Activated T-helper 1 cell treated with anti-CD3 and anti-CD28 coated beads, Interleukin-12 subunit alpha, Interleukin-12 subunit beta, Interleukin-2, Interleukin-4 antibody, amounts not matched to agents 30 ng/mL and 10 ng/mL and 1 ng/mL, durations not matched to agents 14 hours and 24 hours and 36 hours (primary cell): ENCODE measurements at regions not wholly inside any gene's neighbourhood (a gene's known extent, or its start where the extent isn't known, plus 50 kb on each side); places are given as distances from the start of the nearest gene placed in this dataset.

ENCODE experiments used
- DNase-seq: peaks from one replicate; pipeline ENCODE4 v3.0.0; 2021; ENCODE audit warnings: low spot score
- H3K27ac Mint-ChIP-seq: one replicate; pipeline ENCODE4 v1.8.0; 2021; ENCODE audit warnings: mild to moderate bottlenecking, mixed read lengths
- H3K27me3 Mint-ChIP-seq: one replicate; pipeline ENCODE4 v1.8.0; 2022; ENCODE audit warnings: mild to moderate bottlenecking, moderate library complexity, mixed read lengths; ENCODE audit not compliant: insufficient read depth
- H3K36me3 Mint-ChIP-seq: one replicate; pipeline ENCODE4 v1.8.0; 2021; ENCODE audit warnings: low read depth, mixed read lengths
- H3K4me1 Mint-ChIP-seq: one replicate; pipeline ENCODE4 v1.8.0; 2021; ENCODE audit warnings: low read depth, mixed read lengths
- H3K4me3 Mint-ChIP-seq: one replicate; pipeline ENCODE4 v1.8.0; 2021; ENCODE audit warnings: mild to moderate bottlenecking, moderate library complexity, mixed read lengths
- H3K9me3 Mint-ChIP-seq: one replicate; pipeline ENCODE4 v1.8.0; 2021; ENCODE audit warnings: mixed read lengths
- intact Hi-C: fragments of 100-400 bp; cut with micrococcal nuclease; formaldehyde crosslinking; loops from one replicate; pipeline ENCODE4 v1.15.1; 2024

GRCh38 chr9:90420768-90421513, 221.7 kb downstream of the DIRAS2 start:
- peaks cover 5% of the 10 kb centered on the region for H3K4me1 Mint-ChIP-seq
- intact Hi-C loops: no loop called here
- H3K9me3 Mint-ChIP-seq: no peaks in the 10 kb centered on the region
- H3K4me3 Mint-ChIP-seq: no peak overlapping the region
- peaks cover 2% of the 10 kb centered on the region for H3K27me3 Mint-ChIP-seq
- no peak for DNase-seq
- H3K36me3 Mint-ChIP-seq: no peaks in the 10 kb centered on the region
- H3K27ac Mint-ChIP-seq: no peak overlapping the region

- Mint-ChIP-seq H3K27ac (no peak overlapping the region), H3K4me3 (no peak overlapping the region), H3K4me1 (peaks cover 5% of the 10 kb centered on the region), H3K27me3 (peaks cover 2% of the 10 kb centered on the region), H3K36me3 (no peaks in the 10 kb centered on the region), H3K9me3 (no peaks in the 10 kb centered on the region)
- DNase-seq: no peak
- intact Hi-C loops: no loop called here
These were observed 220.8 kb downstream of the DIRAS2 start for GRCh38 chr9:90421786-90422185.

GRCh38 chr9:90423661-90424193, 218.9 kb downstream of the DIRAS2 start:
- no peak for DNase-seq
- peaks cover 2% of the 10 kb centered on the region for H3K27me3 Mint-ChIP-seq
- intact Hi-C loops: no loop called here
- peaks cover 5% of the 10 kb centered on the region for H3K4me1 Mint-ChIP-seq
- no peak overlapping the region for H3K4me3 Mint-ChIP-seq
- H3K9me3 Mint-ChIP-seq: no peaks in the 10 kb centered on the region
- no peaks in the 10 kb centered on the region for H3K36me3 Mint-ChIP-seq
- H3K27ac Mint-ChIP-seq: no peak overlapping the region

GRCh38 chr9:90428517-90428916, 214.1 kb downstream of the DIRAS2 start:
- Mint-ChIP-seq H3K36me3 (no peaks in the 10 kb centered on the region), H3K27me3 (peaks cover 3% of the 10 kb centered on the region), H3K4me1 (peaks cover 5% of the 10 kb centered on the region), H3K27ac (no peak overlapping the region), H3K9me3 (no peaks in the 10 kb centered on the region), H3K4me3 (no peak overlapping the region)
- intact Hi-C loops: no loop called here
- no peak for DNase-seq

GRCh38 chr9:90432951-90433350, 209.7 kb downstream of the DIRAS2 start:
- intact Hi-C loops: no loop called here
- DNase-seq: no peak
- H3K4me3 Mint-ChIP-seq: no peak overlapping the region
- no peaks in the 10 kb centered on the region for H3K4me1 Mint-ChIP-seq
- H3K27me3 Mint-ChIP-seq: peaks cover 10% of the 10 kb centered on the region
- H3K27ac Mint-ChIP-seq: no peak overlapping the region
- no peaks in the 10 kb centered on the region for H3K9me3 Mint-ChIP-seq
- no peaks in the 10 kb centered on the region for H3K36me3 Mint-ChIP-seq

- Mint-ChIP-seq H3K4me1 (no peaks in the 10 kb centered on the region), H3K27me3 (peaks cover 10% of the 10 kb centered on the region), H3K27ac (no peak overlapping the region), H3K9me3 (no peaks in the 10 kb centered on the region), H3K4me3 (no peak overlapping the region), H3K36me3 (no peaks in the 10 kb centered on the region)
- intact Hi-C loops: no loop called here
- no peak for DNase-seq
These were observed 209.2 kb downstream of the DIRAS2 start for GRCh38 chr9:90433398-90433941.

GRCh38 chr9:90441814-90442213, 200.8 kb downstream of the DIRAS2 start:
- peaks cover 8% of the 10 kb centered on the region for H3K27me3 Mint-ChIP-seq
- H3K4me3 Mint-ChIP-seq: no peak overlapping the region

GRCh38 chr9:90442723-90443122, 199.9 kb downstream of the DIRAS2 start:
- H3K9me3 Mint-ChIP-seq: no peaks in the 10 kb centered on the region

More at GRCh38 chr9:90441814-90442213, 200.8 kb downstream of the DIRAS2 start:
- Mint-ChIP-seq H3K36me3 (no peaks in the 10 kb centered on the region), H3K9me3 (no peaks in the 10 kb centered on the region), H3K4me1 (no peaks in the 10 kb centered on the region), H3K27ac (no peak overlapping the region)
- intact Hi-C loops: no loop called here
- no peak for DNase-seq

GRCh38 chr9:90444609-90445204, 197.9 kb downstream of the DIRAS2 start:
- intact Hi-C loops: no loop called here
- H3K27ac Mint-ChIP-seq: no peak overlapping the region
- no peak overlapping the region for H3K4me3 Mint-ChIP-seq
- peaks cover 10% of the 10 kb centered on the region for H3K27me3 Mint-ChIP-seq
- DNase-seq: no peak
- H3K36me3 Mint-ChIP-seq: no peaks in the 10 kb centered on the region
- H3K9me3 Mint-ChIP-seq: no peaks in the 10 kb centered on the region
- no peaks in the 10 kb centered on the region for H3K4me1 Mint-ChIP-seq

More at GRCh38 chr9:90442723-90443122, 199.9 kb downstream of the DIRAS2 start:
- H3K4me1 Mint-ChIP-seq: no peaks in the 10 kb centered on the region
- intact Hi-C loops: no loop called here
- H3K4me3 Mint-ChIP-seq: no peak overlapping the region
- H3K27me3 Mint-ChIP-seq: peaks cover 8% of the 10 kb centered on the region
- H3K27ac Mint-ChIP-seq: no peak overlapping the region
- DNase-seq: no peak
- no peaks in the 10 kb centered on the region for H3K36me3 Mint-ChIP-seq

- intact Hi-C loops: no loop called here
- no peak overlapping the region for H3K4me3 Mint-ChIP-seq
These were observed 197.2 kb downstream of the DIRAS2 start for GRCh38 chr9:90445391-90445790.

GRCh38 chr9:90446200-90446948, 196.2 kb downstream of the DIRAS2 start:
- H3K27ac Mint-ChIP-seq: no peak overlapping the region
- no peaks in the 10 kb centered on the region for H3K36me3 Mint-ChIP-seq
- intact Hi-C loops: no loop called here
- no peaks in the 10 kb centered on the region for H3K9me3 Mint-ChIP-seq
- H3K4me3 Mint-ChIP-seq: no peak overlapping the region
- DNase-seq: no peak
- H3K4me1 Mint-ChIP-seq: no peaks in the 10 kb centered on the region
- H3K27me3 Mint-ChIP-seq: peaks cover 11% of the 10 kb centered on the region

More at GRCh38 chr9:90445391-90445790, 197.2 kb downstream of the DIRAS2 start:
- DNase-seq: no peak
- Mint-ChIP-seq H3K4me1 (no peaks in the 10 kb centered on the region), H3K27me3 (peaks cover 9% of the 10 kb centered on the region), H3K9me3 (no peaks in the 10 kb centered on the region), H3K27ac (no peak overlapping the region), H3K36me3 (no peaks in the 10 kb centered on the region)

GRCh38 chr9:90447773-90448172, 194.9 kb downstream of the DIRAS2 start:
- intact Hi-C loops: no loop called here
- no peak overlapping the region for H3K4me3 Mint-ChIP-seq
- H3K27ac Mint-ChIP-seq: no peak overlapping the region
- H3K4me1 Mint-ChIP-seq: no peaks in the 10 kb centered on the region
- no peaks in the 10 kb centered on the region for H3K9me3 Mint-ChIP-seq
- H3K27me3 Mint-ChIP-seq: peaks cover 11% of the 10 kb centered on the region
- DNase-seq: no peak
- no peaks in the 10 kb centered on the region for H3K36me3 Mint-ChIP-seq
